Superior temporal gyrus (tissue), 1 donor: ENCODE measurements at regions not wholly inside any gene's neighbourhood (a gene's known extent, or its start where the extent isn't known, plus 50 kb on each side); places are given as distances from the start of the nearest gene placed in this dataset.
"Not testable (repeated sequence)": the region's sequence is repeated elsewhere in the genome, so short reads cannot be mapped to it uniquely, and the experiment has no call there.

Experiments used
- DNase-seq: peaks from one replicate; pipeline ENCODE4 v3.0.0-alpha.2; 2016; ENCODE audit errors: extremely low spot score

- not testable (repeated sequence) for DNase-seq
These were observed 337.1 kb upstream of the MAF start for GRCh38 chr16:79937671-79938070.

DNA sequence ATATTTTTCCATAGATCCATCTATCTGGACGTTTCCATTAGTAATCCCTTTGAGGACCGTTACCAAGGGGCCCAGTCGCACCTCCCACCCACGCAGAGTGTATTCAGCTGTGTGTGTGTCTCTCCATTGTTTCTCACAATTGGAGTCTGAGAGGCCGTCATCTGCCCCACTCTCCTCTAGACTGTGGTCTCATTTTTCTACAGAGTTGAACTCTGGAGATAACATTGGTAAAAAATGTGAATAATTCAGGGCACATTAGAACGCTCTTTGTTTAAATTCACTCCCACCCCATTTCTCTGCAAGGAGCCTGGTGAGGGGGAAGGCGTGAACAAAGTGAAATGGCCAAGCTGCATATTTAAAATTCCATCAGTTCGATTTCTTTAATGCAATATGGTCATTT is 333.1 kb upstream of the MAF start:
- DNase-seq: no peak

- DNase-seq: no peak
These were observed 332.0 kb upstream of the MAF start for GRCh38 chr16:79932572-79932971.

DNA sequence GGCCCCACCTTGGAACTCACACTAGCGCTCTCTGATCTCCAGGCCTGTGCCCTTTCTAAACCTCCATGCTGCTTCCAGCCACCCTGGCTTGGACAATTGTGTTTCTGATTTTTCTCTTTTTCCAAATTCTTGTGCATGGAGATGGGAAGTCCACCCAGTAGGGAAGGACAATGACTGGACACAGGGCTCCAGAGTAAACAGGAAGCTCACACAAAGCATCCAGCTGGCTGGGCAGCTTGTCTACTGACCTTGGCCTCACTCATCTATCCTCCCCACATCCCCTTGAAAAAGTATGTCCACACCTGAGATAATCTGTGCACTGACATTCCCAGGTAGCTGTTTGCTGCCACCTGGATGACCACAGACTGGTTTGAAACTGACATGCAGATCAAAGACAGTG is 331.2 kb upstream of the MAF start:
- DNase-seq: no peak

DNA sequence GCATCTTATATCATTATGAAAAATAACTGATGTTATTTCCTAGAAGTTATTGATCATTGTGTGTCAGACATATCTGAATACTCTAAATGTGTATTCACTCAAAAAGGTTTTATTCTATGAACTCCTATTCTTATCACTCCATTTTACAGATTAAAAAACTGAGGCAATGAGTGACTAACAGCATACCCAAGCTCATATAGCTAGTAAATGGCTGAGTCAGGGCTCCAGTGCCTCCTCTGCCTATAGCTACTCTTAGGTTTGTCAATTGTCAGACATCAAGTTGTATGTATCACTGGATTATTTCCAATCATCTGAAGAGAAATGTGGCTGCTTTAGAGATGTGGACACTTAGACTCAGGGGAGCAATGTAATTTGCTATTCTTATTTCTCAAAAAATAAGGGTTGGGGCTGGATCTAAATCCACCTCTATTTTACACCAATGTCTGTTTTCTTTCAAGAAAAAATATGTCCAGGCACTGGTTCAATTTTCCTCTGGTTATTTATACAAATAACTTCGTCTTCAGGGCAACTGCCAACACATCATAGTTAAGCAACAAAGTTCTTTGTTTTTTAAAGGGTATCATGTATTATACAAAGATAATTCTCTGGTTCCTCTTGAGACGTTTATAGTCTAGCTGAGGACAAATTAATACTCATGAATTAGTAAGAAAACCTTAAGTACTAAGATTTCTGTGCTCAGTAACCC is 328.9 kb upstream of the MAF start:
- no peak for DNase-seq

- peak; percentile 13 for DNase-seq
These were observed 327.8 kb upstream of the MAF start for GRCh38 chr16:79928142-79928873.

GRCh38 chr16:79926451-79927205 is 326.1 kb upstream of the MAF start:
- DNase-seq: no peak

GRCh38 chr16:79923431-79923830 is 322.9 kb upstream of the MAF start:
- DNase-seq: no peak

GRCh38 chr16:79920685-79921084 is 320.1 kb upstream of the MAF start:
- no peak for DNase-seq

- no peak for DNase-seq
These were observed 318.4 kb upstream of the MAF start for GRCh38 chr16:79918916-79919315.

- DNase-seq: no peak
These were observed 315.2 kb upstream of the MAF start for GRCh38 chr16:79915761-79916160.

- DNase-seq: no peak
These were observed 314.6 kb upstream of the MAF start for GRCh38 chr16:79914961-79915720.

GRCh38 chr16:79912592-79913310 is 312.2 kb upstream of the MAF start:
- no peak for DNase-seq

- DNase-seq: no peak
These were observed 311.1 kb upstream of the MAF start for GRCh38 chr16:79911660-79912059.

DNA sequence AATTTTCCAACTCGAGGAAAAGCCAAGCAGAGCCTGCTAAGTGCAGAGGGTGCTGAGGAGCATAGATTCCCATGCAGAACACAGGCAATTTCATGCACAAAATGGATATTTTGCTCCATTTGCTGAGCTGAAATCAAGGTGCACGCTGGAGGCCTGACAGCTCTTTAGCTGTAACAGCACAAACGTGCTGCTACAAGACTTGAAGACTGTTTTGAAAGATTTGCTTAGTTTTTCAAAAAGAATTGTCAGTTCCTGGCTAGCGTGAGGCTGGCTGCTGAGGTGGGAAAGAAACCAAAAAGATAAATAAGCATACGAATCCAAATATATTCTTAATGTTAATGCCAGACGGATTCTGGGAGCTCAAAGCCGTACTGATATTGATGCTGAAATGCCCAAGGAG is 309.0 kb upstream of the MAF start:
- DNase-seq: no peak

GRCh38 chr16:79903471-79903870 is 302.9 kb upstream of the MAF start:
- no peak for DNase-seq

DNA sequence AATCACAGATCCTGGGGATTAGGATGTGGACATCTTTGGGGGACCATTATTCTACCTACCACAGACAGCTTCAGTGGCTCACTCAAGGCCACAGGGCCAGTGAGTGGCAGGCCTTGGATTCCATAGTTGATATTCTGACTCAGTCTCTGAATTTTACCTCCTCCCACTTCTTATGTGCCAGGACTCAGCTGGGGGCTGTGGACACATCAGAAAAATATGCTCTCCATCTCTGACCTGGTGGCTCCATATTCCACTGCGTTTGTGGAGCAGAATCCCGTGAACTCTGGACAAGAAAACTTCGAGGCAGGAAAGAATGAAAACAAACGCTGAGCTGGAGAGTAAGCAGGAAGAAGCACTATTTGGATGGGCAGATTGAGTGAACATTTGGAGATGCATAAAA is 301.8 kb upstream of the MAF start:
- DNase-seq: no peak

DNA sequence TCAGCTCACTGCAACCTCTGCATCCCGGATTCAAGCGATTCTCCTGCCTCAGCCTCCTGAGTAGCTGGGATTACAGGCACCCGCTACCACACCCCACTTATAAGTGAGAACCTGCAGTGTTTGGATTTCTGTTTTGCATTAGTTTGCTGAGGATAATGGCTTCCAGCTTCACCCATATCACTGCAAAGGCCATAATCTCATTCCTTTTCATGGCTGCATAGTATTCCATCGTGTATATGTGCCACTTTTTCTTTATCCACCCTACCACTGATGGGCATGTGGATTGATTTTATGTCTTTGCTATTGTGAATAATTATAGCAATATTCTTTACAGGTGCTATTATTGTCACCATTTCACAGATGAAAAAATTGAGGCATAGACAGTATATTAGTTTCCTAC is 301.0 kb upstream of the MAF start:
- no peak for DNase-seq

GRCh38 chr16:79899716-79900115 is 299.2 kb upstream of the MAF start:
- no peak for DNase-seq

- DNase-seq: no peak
These were observed 298.8 kb upstream of the MAF start for GRCh38 chr16:79899316-79899715.

GRCh38 chr16:79898703-79899102 is 298.2 kb upstream of the MAF start:
- DNase-seq: no peak
